Heart right ventricle (tissue), 16 donors: ENCODE measurements at regions not wholly inside any gene's neighbourhood (a gene's known extent, or its start where the extent isn't known, plus 50 kb on each side); places are given as distances from the start of the nearest gene placed in this dataset.
"Not testable (repeated sequence)": the region's sequence is repeated elsewhere in the genome, so short reads cannot be mapped to it uniquely, and the experiment has no call there.

Experiments
- ATAC-seq, 8 donors: fragments of 200-7000 bp; cut with Tn5 transposase; one replicate each; pipeline ENCODE4 v1.9.1; 2020; ENCODE audit warnings: mild to moderate bottlenecking in 8 of 8, moderate library complexity in 8 of 8, moderate number of reproducible peaks in 1 of 8
- DNase-seq, 2 donors: peaks; one replicate each; pipeline ENCODE4 v3.0.0-alpha.2; 2020
- H3K27ac ChIP-seq, 10 donors: fragments of 200-600 bp; sonication (generic) in 2 of 10; one replicate each; pipeline versions ENCODE4 v1.5.0 to v1.8.0; 2020 to 2022; ENCODE audit warnings: mild to moderate bottlenecking in 3 of 10
- H3K27me3 ChIP-seq, 7 donors: fragments of 200-600 bp; one replicate each; pipeline ENCODE4 v1.8.0; 2021 to 2022; ENCODE audit warnings: mild to moderate bottlenecking in 2 of 7
- H3K36me3 ChIP-seq, 9 donors: fragments of 200-600 bp; sonication (generic) in 1 of 9; one replicate each; pipeline versions ENCODE4 v1.5.0 to v1.8.0; 2020 to 2022; ENCODE audit warnings: mild to moderate bottlenecking in 2 of 9
- H3K4me1 ChIP-seq, 9 donors: fragments of 200-600 bp; sonication (generic) in 1 of 9; one replicate each; pipeline versions ENCODE4 v1.5.0 to v1.8.0; 2020 to 2022; ENCODE audit warnings: mild to moderate bottlenecking in 4 of 9
- H3K4me3 ChIP-seq, 10 donors: fragments of 200-600 bp; sonication (generic) in 2 of 10; one replicate each; pipeline versions ENCODE4 v1.5.0 to v1.8.0; 2020 to 2022; ENCODE audit warnings: mild to moderate bottlenecking in 7 of 10, moderate library complexity in 2 of 10
- H3K9me3 ChIP-seq, 11 donors: fragments of 200-600 bp in 10 of 11; sonication (generic) in 2 of 11; one replicate each; pipeline versions ENCODE4 v1.5.0 to v1.8.0; 2013 to 2022; ENCODE audit warnings: mild to moderate bottlenecking in 2 of 11, control low read depth in 1 of 11, moderate library complexity in 1 of 11
- CTCF ChIP-seq, 9 donors: fragments of 200-600 bp; sonication (generic) in 2 of 9; IDR thresholded peaks; one replicate each; pipeline versions ENCODE4 v1.5.0 to v1.8.0; 2021 to 2022; ENCODE audit warnings: antibody characterized with exemption in 9 of 9, mild to moderate bottlenecking in 5 of 9, moderate library complexity in 1 of 9
- WGBS, 2 donors: extraction: QIAGEN DNeasy Blood & Tissue Kit; methylation state at CpG; one replicate each; pipeline ENCODE4 v1.1.7; 2013; ENCODE audit warnings: inconsistent platforms in 1 of 2; 5-methylcytosine and 5-hydroxymethylcytosine counted together
- intact Hi-C, 10 donors: fragments of 100-400 bp; cut with DNase I; formaldehyde crosslinking; loops; one replicate each; pipeline versions ENCODE4 v1.11.1 to v1.14.2; 2022
- donor health status: Arrhythmogenic right ventricular cardiomyopathy.
- donor health status: ischemic (EF 13 %, LVEDD 7.1; RV severe dilation, severe dysfunction).
- donor health status: healthy with polysubstance abuse.
- donor health status: DM: no; HTN: yes; CAD: no.
- donor health status: DM: no; HTN: no; CAD: no.
- donor health status: ischemic (EF 25% LVEDD 6.9; RV normal size, moderate dysfunction).
- donor health status: ischemic (EF 25% LVEDD 5.7; RV mildly dilated, moderate dysfunction).
- donor health status: healthy.
- donor health status: DM: yes; HTN: yes; CAD: no.
- donor health status: Ischemic cardiomyopathy.
- donor health status: ischemic (EF 35%, LVEDD 5.7; RV mildly dilated, moderate dysfunction).
- donor health status: nonischemic (EF 11% LVEDD 7.7; RV severe dilation, severe dysfunction).
- donor health status: DM: yes; HTN: yes; CAD: no.
- donor health status: PGD.
- donor health status: ischemic (EF 29% LVEDD 5.4; RV normal size, mild dysfunction).
- donor health status: nonischemic (EF 23%, LVEDD 6.1; RV moderate dilation, normal function).

DNA sequence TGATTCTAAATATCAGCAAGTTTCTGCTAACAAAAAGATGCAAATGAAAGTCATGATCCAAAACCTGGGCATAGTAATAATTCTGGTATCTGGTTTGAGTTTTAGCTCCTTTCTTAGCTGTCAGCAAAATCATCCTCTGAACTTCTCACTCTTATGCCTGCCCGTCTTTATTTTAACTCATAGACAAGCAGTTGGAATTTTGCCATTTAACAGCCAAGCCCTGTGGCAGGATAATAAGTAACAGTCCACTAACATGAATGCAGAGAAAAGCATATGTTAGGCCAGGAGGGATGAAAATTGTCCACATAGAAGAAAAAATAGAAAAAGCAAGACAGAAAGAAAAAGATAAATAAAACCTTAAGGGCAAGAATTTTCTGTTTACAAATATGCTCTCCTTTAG lies 170.0 kb upstream of the LAMA2 start:
- ATAC-seq (no peak), DNase-seq (no peak)
- H3K4me3 ChIP-seq, result no peak overlapping the region
- H3K4me1 ChIP-seq, result peaks cover 0 to 10% (median 0%) of the 10 kb centered on the region in 9 donors
- no peak overlapping the region for H3K27ac ChIP-seq
- H3K27me3 ChIP-seq, result no peaks in the 10 kb centered on the region
- 19 to 29% methylated on average over 1 of the region's 1 CpG for WGBS, 2 donors
- H3K9me3 ChIP-seq, result no peaks in the 10 kb centered on the region
- TF ChIP-seq CTCF (IDR thresholded peaks at IDR 0.05), result no peak
- no peaks in the 10 kb centered on the region for H3K36me3 ChIP-seq
- intact Hi-C loops, result no loop called here

- DNase-seq, result no peak
- intact Hi-C loops, result no loop called here
- Histone ChIP-seq H3K9me3 (no peaks in the 10 kb centered on the region), H3K4me1 (peaks cover 0 to 16% (median 0%) of the 10 kb centered on the region in 9 donors), H3K36me3 (no peaks in the 10 kb centered on the region), H3K27ac (no peak overlapping the region), H3K4me3 (no peak overlapping the region), H3K27me3 (no peaks in the 10 kb centered on the region)
- no peak for ATAC-seq
- 83 to 91% methylated on average over 3 of the region's 3 CpGs for WGBS, 2 donors
- TF ChIP-seq CTCF (IDR thresholded peaks at IDR 0.05), result no peak
Measured at GRCh38 chr6:128711149-128711548, 171.8 kb upstream of the LAMA2 start.

- Histone ChIP-seq H3K27ac (no peak overlapping the region), H3K4me1 (peaks cover 0 to 16% (median 0%) of the 10 kb centered on the region in 9 donors), H3K36me3 (no peaks in the 10 kb centered on the region), H3K9me3 (no peaks in the 10 kb centered on the region), H3K4me3 (no peak overlapping the region), H3K27me3 (no peaks in the 10 kb centered on the region)
- 81 to 84% methylated on average over 2 of the region's 2 CpGs for WGBS, 2 donors
- no peak for TF ChIP-seq CTCF (IDR thresholded peaks at IDR 0.05)
- ATAC-seq, result no peak
- intact Hi-C loops, result no loop called here
- DNase-seq, result no peak
Measured at GRCh38 chr6:128710315-128710714, 172.6 kb upstream of the LAMA2 start.

DNA sequence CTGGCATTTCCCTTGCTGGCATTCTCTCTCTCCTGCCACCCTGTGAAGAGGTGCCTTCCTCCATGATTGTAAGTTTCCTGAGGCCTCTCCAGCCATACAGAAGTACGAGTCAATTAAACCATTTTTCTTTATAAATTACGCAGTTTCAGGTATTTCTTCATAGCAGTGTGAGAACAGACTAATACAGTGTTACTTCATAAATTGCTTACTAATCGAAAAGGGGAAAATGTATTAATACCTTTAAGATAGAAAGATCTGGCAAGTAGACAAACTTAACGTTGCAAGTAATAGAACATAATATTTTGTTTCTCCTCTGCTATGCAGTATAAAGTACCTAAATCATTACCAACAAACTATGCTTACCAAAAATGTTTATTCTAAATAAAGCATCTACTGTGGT lies 178.3 kb upstream of the LAMA2 start:
- TF ChIP-seq CTCF (IDR thresholded peaks at IDR 0.05), result no peak
- Histone ChIP-seq H3K36me3 (no peaks in the 10 kb centered on the region), H3K4me1 (peaks cover 0 to 6% (median 0%) of the 10 kb centered on the region in 9 donors), H3K27ac (no peak overlapping the region), H3K9me3 (no peaks in the 10 kb centered on the region), H3K4me3 (no peak overlapping the region), H3K27me3 (no peaks in the 10 kb centered on the region)
- 89 to 90% methylated on average over 4 of the region's 4 CpGs for WGBS, 2 donors
- intact Hi-C loops, result no loop called here
- no peak for DNase-seq
- ATAC-seq, result no peak

DNA sequence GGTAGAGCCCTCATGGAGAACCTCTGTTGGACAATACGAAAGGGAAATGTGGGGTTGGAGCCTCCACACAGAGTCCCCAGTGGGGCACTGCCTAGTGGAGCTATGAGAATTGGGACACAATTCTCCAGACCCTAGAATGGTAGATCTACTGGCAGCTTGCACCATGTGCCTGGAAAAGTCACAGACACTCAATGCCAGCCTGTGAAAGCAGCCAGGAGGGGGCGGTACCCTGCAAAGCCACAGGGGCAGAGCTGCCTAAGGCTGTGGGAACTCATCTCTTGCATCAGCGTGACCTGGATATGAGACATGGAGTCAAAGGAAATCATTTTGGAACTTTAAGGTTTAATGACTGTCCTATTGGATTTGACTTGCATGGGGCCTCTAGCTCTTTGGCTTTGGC lies 179.1 kb upstream of the LAMA2 start:
- 85 to 91% methylated on average over 3 of the region's 3 CpGs for WGBS, 2 donors
- intact Hi-C loops, result not testable (repeated sequence)

More for the DNA sequence above, 179.1 kb upstream of the LAMA2 start:
- not testable (repeated sequence) for H3K36me3 ChIP-seq, H3K4me3 ChIP-seq, DNase-seq, H3K4me1 ChIP-seq, ATAC-seq, H3K27me3 ChIP-seq, H3K9me3 ChIP-seq, H3K27ac ChIP-seq
